GM23248 (cell line): ENCODE measurements at regions not wholly inside any gene's neighbourhood (a gene's known extent, or its start where the extent isn't known, plus 50 kb on each side); places are given as distances from the start of the nearest gene placed in this dataset.

ENCODE experiments used
- DNase-seq: peaks from one replicate; pipeline ENCODE4 v3.0.0-alpha.2; 2015
- H2AFZ ChIP-seq: fragments of 200-600 bp; sonication (generic); 2 replicates; pipeline ENCODE4 v1.6.1; 2016; ENCODE audit warnings: antibody characterized with exemption
- H3F3A ChIP-seq: fragments of 200-600 bp; sonication (generic); 2 replicates; pipeline ENCODE4 v1.6.1; 2016; ENCODE audit warnings: mild to moderate bottlenecking, antibody characterized with exemption, mixed run types; ENCODE audit not compliant: insufficient read depth
- H3K27ac ChIP-seq: fragments of 200-600 bp; sonication (generic); 2 replicates; pipeline ENCODE4 v1.5.1; 2016; ENCODE audit warnings: mild to moderate bottlenecking
- H3K27me3 ChIP-seq: fragments of 200-600 bp; sonication (generic); replicated peaks from 2 replicates; pipeline ENCODE4 v1.6.1; 2016; ENCODE audit warnings: mild to moderate bottlenecking; ENCODE audit not compliant: insufficient read depth
- H3K36me3 ChIP-seq: fragments of 200-600 bp; sonication (generic); 2 replicates; pipeline ENCODE4 v1.6.1; 2016; ENCODE audit warnings: low read depth, mild to moderate bottlenecking
- H3K4me1 ChIP-seq: fragments of 200-600 bp; sonication (generic); 2 replicates; pipeline ENCODE4 v1.6.1; 2016; ENCODE audit warnings: mild to moderate bottlenecking; ENCODE audit not compliant: insufficient read depth
- H3K4me2 ChIP-seq: fragments of 200-600 bp; sonication (generic); one replicate; pipeline ENCODE4 v1.6.1; 2016; ENCODE audit warnings: mild to moderate bottlenecking; ENCODE audit not compliant: unreplicated experiment
- H3K4me3 ChIP-seq: fragments of 200-600 bp; sonication (generic); 2 replicates; pipeline ENCODE4 v1.5.1; 2016; ENCODE audit warnings: mild to moderate bottlenecking
- H3K79me2 ChIP-seq: fragments of 200-600 bp; sonication (generic); 2 replicates; pipeline ENCODE4 v1.6.1; 2016; ENCODE audit warnings: mild to moderate bottlenecking; ENCODE audit not compliant: insufficient read depth
- H3K9ac ChIP-seq: fragments of 200-600 bp; sonication (generic); 2 replicates; pipeline ENCODE4 v1.6.1; 2016; ENCODE audit warnings: mild to moderate bottlenecking
- H3K9me2 ChIP-seq: fragments of 200-600 bp; sonication (generic); 2 replicates; pipeline ENCODE4 v1.6.1; 2016; ENCODE audit warnings: mixed run types, mild to moderate bottlenecking, moderate library complexity; ENCODE audit not compliant: insufficient read depth
- H3K9me3 ChIP-seq: fragments of 200-600 bp; sonication (generic); one replicate; pipeline ENCODE4 v1.6.1; 2017; ENCODE audit warnings: low read depth
- H4K20me1 ChIP-seq: fragments of 200-600 bp; sonication (generic); 2 replicates; pipeline ENCODE4 v1.6.0; 2016; ENCODE audit not compliant: insufficient read depth
- EZH2 ChIP-seq: fragments of 200-600 bp; sonication (generic); IDR thresholded peaks from 2 replicates; pipeline ENCODE4 v1.6.1; 2018; ENCODE audit warnings: antibody characterized with exemption, mild to moderate bottlenecking; ENCODE audit not compliant: insufficient read depth, poor library complexity, severe bottlenecking
- EZH2phosphoT487 ChIP-seq: fragments of 200-600 bp; sonication (generic); IDR thresholded peaks from 2 replicates; pipeline ENCODE4 v1.6.1; 2018; ENCODE audit warnings: antibody characterized with exemption, moderate library complexity, mild to moderate bottlenecking, low read depth; ENCODE audit not compliant: insufficient read depth
- WGBS, 2 experiments: methylation state at CpG; one replicate each; pipeline ENCODE4 v1.1.6; 2015 to 2017; ENCODE audit warnings: low lambda C conversion rate in 2 of 2, low coverage in 1 of 2; ENCODE audit errors: missing lambda C conversion rate in 2 of 2; 5-methylcytosine and 5-hydroxymethylcytosine counted together
- in situ Hi-C: fragments of 300-500 bp; cut with MboI; formaldehyde crosslinking; loops from 2 replicates; pipeline ENCODE4 v1.15.0; 2020

GRCh38 chr9:81517954-81518353, 171.4 kb downstream of the TLE1 start:
- H3K4me3 ChIP-seq, result no peak overlapping the region
- H3F3A ChIP-seq, result no peaks in the 10 kb centered on the region
- in situ Hi-C loops, result loop anchor here (25.0 kb wide), 2 partner anchors 319 to 1094 kb away; no protein-coding TSS in a partner anchor
- no peaks in the 10 kb centered on the region for H3K4me1 ChIP-seq
- H3K9ac ChIP-seq, result no peak overlapping the region
- H4K20me1 ChIP-seq, result no peaks in the 10 kb centered on the region
- no peaks in the 10 kb centered on the region for H3K36me3 ChIP-seq
- H3K9me3 ChIP-seq, result no peaks in the 10 kb centered on the region
- H2AFZ ChIP-seq, result no peak overlapping the region
- H3K4me2 ChIP-seq, result no peak overlapping the region
- peaks cover 12% of the 10 kb centered on the region for H3K27me3 ChIP-seq
- DNase-seq, result no peak
- TF ChIP-seq EZH2, result no peak
- no peak for TF ChIP-seq EZH2phosphoT487
- no peaks in the 10 kb centered on the region for H3K9me2 ChIP-seq
- 67 to 77% methylated on average over 2 of the region's 2 CpGs for WGBS, 2 experiments
- H3K79me2 ChIP-seq, result no peaks in the 10 kb centered on the region
- H3K27ac ChIP-seq, result no peak overlapping the region

GRCh38 chr9:81513059-81513458, 176.3 kb downstream of the TLE1 start:
- no peak overlapping the region for H3K4me3 ChIP-seq
- TF ChIP-seq EZH2phosphoT487 (no peak), EZH2 (no peak)
- no peaks in the 10 kb centered on the region for H3K9me3 ChIP-seq
- H3K4me2 ChIP-seq, result no peak overlapping the region
- H2AFZ ChIP-seq, result no peak overlapping the region
- DNase-seq, result no peak
- 12 to 20% methylated on average over 2 of the region's 2 CpGs for WGBS, 2 experiments
- H3F3A ChIP-seq, result no peaks in the 10 kb centered on the region
- in situ Hi-C loops, result loop anchor here (25.0 kb wide), 2 partner anchors 324 to 1099 kb away; no protein-coding TSS in a partner anchor
- H3K36me3 ChIP-seq, result no peaks in the 10 kb centered on the region
- H3K4me1 ChIP-seq, result no peaks in the 10 kb centered on the region
- H3K27ac ChIP-seq, result no peak overlapping the region
- peaks cover 12% of the 10 kb centered on the region for H3K27me3 ChIP-seq
- H3K9ac ChIP-seq, result no peak overlapping the region
- no peaks in the 10 kb centered on the region for H4K20me1 ChIP-seq
- H3K79me2 ChIP-seq, result no peaks in the 10 kb centered on the region
- no peaks in the 10 kb centered on the region for H3K9me2 ChIP-seq

GRCh38 chr9:81512641-81513040, 176.7 kb downstream of the TLE1 start:
- no peaks in the 10 kb centered on the region for H4K20me1 ChIP-seq
- in situ Hi-C loops, result loop anchor here (25.0 kb wide), 2 partner anchors 325 to 1100 kb away; no protein-coding TSS in a partner anchor
- H3K4me1 ChIP-seq, result no peaks in the 10 kb centered on the region
- H3K4me3 ChIP-seq, result no peak overlapping the region
- WGBS, 2 experiments, result 33 to 40% methylated on average over 1 of the region's 1 CpG
- TF ChIP-seq EZH2 (no peak), EZH2phosphoT487 (no peak)
- no peak for DNase-seq
- H3K27me3 ChIP-seq, result peaks cover 12% of the 10 kb centered on the region
- H3K79me2 ChIP-seq, result no peaks in the 10 kb centered on the region
- H3K9ac ChIP-seq, result no peak overlapping the region
- H3K36me3 ChIP-seq, result no peaks in the 10 kb centered on the region
- H3K4me2 ChIP-seq, result no peak overlapping the region
- no peaks in the 10 kb centered on the region for H3K9me2 ChIP-seq
- H3K27ac ChIP-seq, result no peak overlapping the region
- no peaks in the 10 kb centered on the region for H3F3A ChIP-seq
- H3K9me3 ChIP-seq, result no peaks in the 10 kb centered on the region
- H2AFZ ChIP-seq, result no peak overlapping the region

- Histone ChIP-seq H2AFZ (no peak overlapping the region), H3F3A (no peaks in the 10 kb centered on the region), H3K79me2 (no peaks in the 10 kb centered on the region), H3K27me3 (peaks cover 16% of the 10 kb centered on the region), H3K9ac (no peak overlapping the region), H3K36me3 (no peaks in the 10 kb centered on the region), H4K20me1 (no peaks in the 10 kb centered on the region), H3K9me3 (no peaks in the 10 kb centered on the region), H3K4me1 (no peaks in the 10 kb centered on the region), H3K4me2 (no peak overlapping the region), H3K9me2 (no peaks in the 10 kb centered on the region), H3K27ac (no peak overlapping the region), H3K4me3 (no peak overlapping the region)
- no peak for DNase-seq
- TF ChIP-seq EZH2phosphoT487 (no peak), EZH2 (no peak)
- 78 to 83% methylated on average over 12 of the region's 12 CpGs for WGBS, 2 experiments
- in situ Hi-C loops, result loop anchor here (25.0 kb wide), 2 partner anchors 329 to 1104 kb away; no protein-coding TSS in a partner anchor
Observed at GRCh38 chr9:81508476-81508875, 180.9 kb downstream of the TLE1 start.
